ENCODE measurements at regions not wholly inside any gene's neighbourhood (a gene's known extent, or its start where the extent isn't known, plus 50 kb on each side); places are given as distances from the start of the nearest gene placed in this dataset.
"Not testable (repeated sequence)": the region's sequence is repeated elsewhere in the genome, so short reads cannot be mapped to it uniquely, and the experiment has no call there.

- DNase-seq = no peak
Measured at GRCh38 chr20:46785958-46786357, 76.5 kb downstream of the SLC2A10 start.

- no peak for DNase-seq
Measured at GRCh38 chr20:46786566-46786965, 77.1 kb downstream of the SLC2A10 start.

GRCh38 chr20:46787991-46788762 is 78.7 kb downstream of the SLC2A10 start:
- no peak for DNase-seq

GRCh38 chr20:46788763-46789091 is 79.3 kb downstream of the SLC2A10 start:
- not testable (repeated sequence) for DNase-seq

- no peak for DNase-seq
Measured at GRCh38 chr20:46789339-46790028, 80.0 kb downstream of the SLC2A10 start.

GRCh38 chr20:46791722-46792416 is 82.4 kb downstream of the SLC2A10 start:
- DNase-seq = no peak

- DNase-seq = no peak
Measured at GRCh38 chr20:46797206-46797605, 87.8 kb downstream of the SLC2A10 start.

- no peak for DNase-seq
Measured at GRCh38 chr20:46798430-46798829, 89.0 kb downstream of the SLC2A10 start.

GRCh38 chr20:46799781-46800408 is 90.4 kb downstream of the SLC2A10 start:
- DNase-seq = no peak

GRCh38 chr20:46800409-46800804 is 91.0 kb downstream of the SLC2A10 start:
- DNase-seq = no peak

GRCh38 chr20:46801003-46801702 is 91.7 kb downstream of the SLC2A10 start:
- DNase-seq = no peak

GRCh38 chr20:46802722-46803121 is 91.9 kb upstream of the EYA2 start:
- DNase-seq = no peak

- DNase-seq = peak; percentile 67
Measured at GRCh38 chr20:46803123-46804020, 91.3 kb upstream of the EYA2 start.

- DNase-seq = no peak
Measured at GRCh38 chr20:46804126-46804525, 90.5 kb upstream of the EYA2 start.

GRCh38 chr20:46805836-46806235 is 88.8 kb upstream of the EYA2 start:
- DNase-seq = no peak

GRCh38 chr20:46807998-46808397 is 86.6 kb upstream of the EYA2 start:
- DNase-seq = no peak

GRCh38 chr20:46808565-46808964 is 86.1 kb upstream of the EYA2 start:
- DNase-seq = no peak

GRCh38 chr20:46809706-46810360 is 84.8 kb upstream of the EYA2 start:
- DNase-seq = no peak

- DNase-seq = no peak
Measured at GRCh38 chr20:46810448-46811223, 84.0 kb upstream of the EYA2 start.

Measured in OCI-M1 (cell line).